HCT116 (cell line): ENCODE measurements at regions not wholly inside any gene's neighbourhood (a gene's known extent, or its start where the extent isn't known, plus 50 kb on each side); places are given as distances from the start of the nearest gene placed in this dataset.

Experiments
- ATAC-seq: fragments of 200-7000 bp; cut with Tn5 transposase; 2 replicates; pipeline ENCODE4 v1.9.1; 2020; ENCODE audit warnings: mild to moderate bottlenecking, moderate library complexity
- BruUV-seq: library from RNA; stranded (reverse); fragments of 400-500 nt; replicated peaks from 2 replicates; lab custom pipeline; 2021; lab: Mats Ljungman, UMichigan
- CTCF ChIA-PET: fragments of 300-600 bp; sonication (Branson Sonifier 250); formaldehyde crosslinking; loops from one replicate; lab custom pipeline; 2021; ENCODE audit warnings: antibody characterized with exemption; lab: Charles Lee
- POLR2A ChIA-PET: fragments of 300-600, 350-600 bp; sonication (Branson Sonifier 250); formaldehyde crosslinking; loops from one replicate; lab custom pipeline; 2021; ENCODE audit warnings: antibody characterized with exemption; lab: Charles Lee
- RAD21 ChIA-PET, 2 experiments: fragments of 300-600 bp; sonication (Branson Sonifier 250); formaldehyde crosslinking; loops; one replicate each; lab custom pipeline; 2023; ENCODE audit warnings: low total read pairs in 2 of 2; ENCODE audit not compliant: uncharacterized antibody in 2 of 2, unreplicated experiment in 2 of 2, low non-redundant PET in 1 of 2; lab: Charles Lee
- DNase-seq: peaks from one replicate; pipeline ENCODE4 v3.0.0-alpha.2; 2010; ENCODE audit warnings: low read depth, low spot score
- H2AFZ ChIP-seq: fragments of 200-600 bp; shearing (Covaris generic), sonication (generic); 2 replicates; pipeline ENCODE4 v1.6.1; 2017; ENCODE audit warnings: low read depth, mixed run types, mixed read lengths, antibody characterized with exemption, low read length; ENCODE audit not compliant: poor library complexity, severe bottlenecking
- H3K27ac ChIP-seq: 2 replicates; pipeline ENCODE4 v1.5.1; 2012; ENCODE audit warnings: low read depth, low read length
- H3K27me3 ChIP-seq: fragments of 200-600 bp; sonication (generic); 2 replicates; pipeline ENCODE4 v1.6.1; 2016; ENCODE audit warnings: mixed run types, low read length, mixed read lengths; ENCODE audit not compliant: insufficient read depth
- H3K36me3 ChIP-seq, 2 experiments: fragments of 200-500 bp in 1 of 2; fragments of 200-600 bp in 1 of 2; sonication (Bioruptor generic) in 1 of 2; sonication (generic) in 1 of 2; 2 replicates each; pipeline versions ENCODE4 v1.5.1 to v1.6.1; 2014 to 2016; ENCODE audit warnings: low read length in 2 of 2, inconsistent platforms in 1 of 2, mixed read lengths in 1 of 2, mixed run types in 1 of 2; ENCODE audit not compliant: insufficient read depth in 2 of 2, control insufficient read depth in 1 of 2
- H3K4me1 ChIP-seq, 2 experiments: fragments of 200-600 bp in 1 of 2; sonication (generic) in 1 of 2; 2 replicates each; pipeline versions ENCODE4 v1.5.1 to v1.6.1; 2012 to 2017; ENCODE audit warnings: low read length in 2 of 2, inconsistent platforms in 1 of 2, mild to moderate bottlenecking in 1 of 2, mixed read lengths in 1 of 2, mixed run types in 1 of 2, moderate library complexity in 1 of 2; ENCODE audit not compliant: insufficient read depth in 2 of 2, control insufficient read depth in 1 of 2
- H3K4me2 ChIP-seq: fragments of 200-600 bp; sonication (generic); 2 replicates; pipeline ENCODE4 v1.6.1; 2017; ENCODE audit warnings: mixed run types, low read length, mixed read lengths
- H3K4me3 ChIP-seq, 2 experiments: fragments of 200-600 bp in 1 of 2; sonication (generic) in 1 of 2; replicated peaks in 1 of 2; 2 replicates each; pipeline ENCODE4 v1.5.1; 2011 to 2016; ENCODE audit warnings: low read length in 2 of 2, control low read depth in 1 of 2, low read depth in 1 of 2, mild to moderate bottlenecking in 1 of 2, mixed read lengths in 1 of 2, mixed run types in 1 of 2
- H3K79me2 ChIP-seq: fragments of 200-600 bp; sonication (generic); 2 replicates; pipeline ENCODE4 v1.6.1; 2017; ENCODE audit warnings: mild to moderate bottlenecking, mixed run types, low read length, moderate library complexity, mixed read lengths; ENCODE audit not compliant: insufficient read depth
- H3K9ac ChIP-seq: fragments of 200-600 bp; sonication (generic); 2 replicates; pipeline ENCODE4 v1.6.1; 2016; ENCODE audit warnings: low read length, mixed read lengths
- H3K9me2 ChIP-seq: fragments of 200-600 bp; sonication (generic), shearing (Covaris generic); 2 replicates; pipeline ENCODE4 v1.6.1; 2017; ENCODE audit warnings: mixed run types, mild to moderate bottlenecking, moderate library complexity; ENCODE audit not compliant: insufficient read depth
- H3K9me3 ChIP-seq, 2 experiments: fragments of 200-500 bp in 1 of 2; fragments of 200-600 bp in 1 of 2; sonication (Bioruptor generic) in 1 of 2; sonication (generic) in 1 of 2; 2 replicates each; pipeline ENCODE4 v1.6.1; 2014 to 2017; ENCODE audit warnings: low read length in 2 of 2, mixed read lengths in 2 of 2, inconsistent platforms in 1 of 2, low read depth in 1 of 2, mild to moderate bottlenecking in 1 of 2, mixed run types in 1 of 2, moderate library complexity in 1 of 2; ENCODE audit not compliant: control insufficient read depth in 1 of 2, insufficient read depth in 1 of 2
- H4K20me1 ChIP-seq: fragments of 200-600 bp; sonication (generic), shearing (Covaris generic); 2 replicates; pipeline ENCODE4 v1.6.1; 2017; ENCODE audit warnings: mixed run types, mild to moderate bottlenecking, moderate library complexity; ENCODE audit not compliant: insufficient read depth
- CBX3 ChIP-seq: IDR thresholded peaks from 2 replicates; pipeline ENCODE4 v1.6.1; 2012; ENCODE audit warnings: low read depth
- CEBPB ChIP-seq: IDR thresholded peaks from 2 replicates; pipeline ENCODE4 v1.6.1; 2012; ENCODE audit warnings: low read depth
- CTCF ChIP-seq, 3 experiments: fragments of 200-600 bp in 1 of 3; sonication (generic) in 1 of 3; IDR thresholded peaks in 2 of 3; conservative IDR thresholded peaks in 1 of 3; 2 replicates each; pipeline ENCODE4 v1.5.1; 2012 to 2017; ENCODE audit warnings: low read depth in 2 of 3, low read length in 2 of 3, antibody characterized with exemption in 1 of 3, borderline replicate concordance in 1 of 3, control low read depth in 1 of 3, mild to moderate bottlenecking in 1 of 3, mixed read lengths in 1 of 3, mixed run types in 1 of 3, moderate library complexity in 1 of 3; ENCODE audit not compliant: insufficient read depth in 1 of 3
- EGR1 ChIP-seq: IDR thresholded peaks from 2 replicates; pipeline ENCODE4 v1.6.1; 2012; ENCODE audit warnings: low read depth
- EZH2 ChIP-seq: fragments of 200-600 bp; sonication (generic); IDR thresholded peaks from 2 replicates; pipeline ENCODE4 v1.6.1; 2017; ENCODE audit warnings: antibody characterized with exemption, mixed run types
- EZH2phosphoT487 ChIP-seq: fragments of 200-600 bp; IDR thresholded peaks from 2 replicates; pipeline ENCODE4 v1.6.1; 2018; ENCODE audit warnings: antibody characterized with exemption, borderline replicate concordance
- FOSL1 ChIP-seq: IDR thresholded peaks from 2 replicates; pipeline ENCODE4 v1.6.1; 2012; ENCODE audit warnings: low read depth
- MAX ChIP-seq: IDR thresholded peaks from 2 replicates; pipeline ENCODE4 v1.6.1; 2012
- POLR2A ChIP-seq: IDR thresholded peaks from 2 replicates; pipeline ENCODE4 v1.7.0; 2011; ENCODE audit warnings: borderline replicate concordance; ENCODE audit not compliant: insufficient read depth, insufficient read length; ENCODE audit errors: extremely low read depth
- POLR2AphosphoS5 ChIP-seq: IDR thresholded peaks from 2 replicates; pipeline ENCODE4 v1.6.1; 2011; ENCODE audit warnings: mild to moderate bottlenecking, low read depth, low read length, moderate library complexity
- RAD21 ChIP-seq: IDR thresholded peaks from 2 replicates; pipeline ENCODE4 v1.6.1; 2012; ENCODE audit warnings: low read depth, mild to moderate bottlenecking
- REST ChIP-seq: IDR thresholded peaks from 2 replicates; pipeline ENCODE4 v1.6.1; 2012; ENCODE audit warnings: low read depth
- SIN3A ChIP-seq: IDR thresholded peaks from 2 replicates; pipeline ENCODE4 v1.6.1; 2012; ENCODE audit warnings: low read depth
- TCF7L2 ChIP-seq: IDR thresholded peaks from 2 replicates; pipeline ENCODE4 v1.7.0; 2011; ENCODE audit warnings: borderline replicate concordance, inconsistent platforms; ENCODE audit not compliant: insufficient read depth, insufficient read length; ENCODE audit errors: extremely low read depth
- YY1 ChIP-seq: IDR thresholded peaks from 2 replicates; pipeline ENCODE4 v1.6.1; 2011; ENCODE audit warnings: low read length, low read depth, moderate library complexity, mild to moderate bottlenecking; ENCODE audit not compliant: insufficient replicate concordance; ENCODE audit errors: extremely low read depth
- ZBTB33 ChIP-seq: IDR thresholded peaks from 2 replicates; pipeline ENCODE4 v1.6.1; 2011; ENCODE audit warnings: mild to moderate bottlenecking, low read length, moderate library complexity; ENCODE audit not compliant: insufficient replicate concordance; ENCODE audit errors: extremely low read depth
- intact Hi-C: fragments of 100-400 bp; cut with micrococcal nuclease; formaldehyde crosslinking; loops from 2 replicates; pipeline ENCODE4 v1.10.0; 2022

GRCh38 chr6:74579794-74580193, 626.1 kb downstream of the COL12A1 start (continued):
- no peak for TF ChIP-seq FOSL1
- no peak for TF ChIP-seq CTCF (IDR thresholded peaks at IDR 0.05 in 2 of 3, conservative IDR thresholded peaks at IDR 0.05 in 1 of 3; ENCODE audit: borderline replicate concordance in 1 of 3, insufficient read depth in 1 of 3, low read depth in 2 of 3, low read length in 2 of 3)
- TF ChIP-seq CEBPB: no peak

GRCh38 chr6:74579047-74579446, 626.8 kb downstream of the COL12A1 start:
- intact Hi-C loops: loop anchor here (5.0 to 10.0 kb wide), 2 partner anchors 607 to 626 kb away; partner anchors contain the start of gene COL12A1
- H3K27ac ChIP-seq: no peak overlapping the region
- no peaks in the 10 kb centered on the region for H3K9me2 ChIP-seq
- no peak overlapping the region for H3K9ac ChIP-seq
- no peaks in the 10 kb centered on the region for H3K9me3 ChIP-seq
- no peaks in the 10 kb centered on the region for H3K36me3 ChIP-seq
- DNase-seq: no peak
- no TSS peak for BruUV-seq
- RAD21 ChIA-PET: no interaction called here
- CTCF ChIA-PET: no interaction called here
- no peak overlapping the region for H2AFZ ChIP-seq
- H3K27me3 ChIP-seq: no peaks in the 10 kb centered on the region
- POLR2A ChIA-PET: no interaction called here
- H3K4me1 ChIP-seq: no peaks in the 10 kb centered on the region
- no peaks in the 10 kb centered on the region for H3K79me2 ChIP-seq
- no peak overlapping the region for H3K4me3 ChIP-seq
- no peak overlapping the region for H3K4me2 ChIP-seq
- H4K20me1 ChIP-seq: no peaks in the 10 kb centered on the region
- ATAC-seq: no peak
- TF ChIP-seq YY1: no peak
- TF ChIP-seq EGR1: no peak
- TF ChIP-seq RAD21: no peak
- TF ChIP-seq EZH2: no peak
- no peak for TF ChIP-seq CEBPB
- TF ChIP-seq CBX3: no peak
- TF ChIP-seq REST: no peak
- TF ChIP-seq POLR2A: no peak
- no peak for TF ChIP-seq MAX
- TF ChIP-seq EZH2phosphoT487: no peak
- no peak for TF ChIP-seq TCF7L2
- no peak for TF ChIP-seq SIN3A
- TF ChIP-seq ZBTB33: no peak
- no peak for TF ChIP-seq POLR2AphosphoS5
